ENCODE measurements at regions not wholly inside any gene's neighbourhood (a gene's known extent, or its start where the extent isn't known, plus 50 kb on each side); places are given as distances from the start of the nearest gene placed in this dataset.
A peak's percentile ranks its signal among the peaks of the same experiment; 100 is the strongest.

DNA sequence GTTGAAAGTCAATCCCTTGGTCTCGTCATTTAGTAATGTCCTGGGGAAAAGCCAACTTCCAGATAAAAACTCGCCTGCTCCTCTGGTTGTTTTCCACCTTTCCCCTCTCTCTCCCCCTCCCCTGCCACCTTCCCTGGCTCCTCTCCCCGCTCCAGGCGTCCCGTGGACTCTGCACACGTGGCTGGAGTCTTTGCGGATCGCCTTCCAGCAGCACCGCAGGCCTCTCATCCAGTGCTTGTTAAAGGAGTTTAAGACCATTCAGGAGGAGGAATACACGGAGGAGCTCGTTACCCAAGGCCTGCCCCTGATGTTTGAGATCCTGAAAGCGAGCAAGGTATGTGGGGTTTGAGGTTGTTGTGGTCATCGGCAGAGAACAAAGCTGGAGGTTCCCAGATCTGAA is 65.8 kb upstream of the PWP1 start:
- H3K4me1 Mint-ChIP-seq = no peaks in the 10 kb centered on the region
- TF ChIP-seq CTCF (IDR thresholded peaks at IDR 0.05; ENCODE audit: unreplicated experiment in 3 of 3) = no peak

DNA sequence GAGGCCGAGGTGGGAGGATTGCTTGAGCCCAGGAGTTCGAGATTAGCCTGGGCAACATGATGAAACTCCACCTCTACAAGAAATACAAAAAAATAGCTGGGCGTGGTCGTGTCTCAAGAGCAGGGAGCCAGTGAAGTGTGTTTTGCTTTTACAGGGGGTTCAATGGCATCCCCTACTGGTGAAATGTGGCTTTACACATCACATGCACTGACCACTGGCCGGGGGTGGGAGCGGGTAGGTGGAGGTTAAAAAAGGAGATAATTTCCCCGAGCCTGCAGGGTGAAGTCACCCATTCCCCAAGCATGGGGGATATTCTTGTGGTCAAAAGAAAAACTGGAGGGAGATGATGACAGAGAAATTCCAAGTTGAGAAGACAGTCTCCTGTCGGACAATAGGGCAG is 63.6 kb upstream of the PWP1 start:
- peaks cover 3% of the 10 kb centered on the region for H3K27me3 Mint-ChIP-seq (ENCODE audit: low read depth)
- H3K4me1 Mint-ChIP-seq = no peaks in the 10 kb centered on the region
- peaks cover 10% of the 10 kb centered on the region for H3K36me3 Mint-ChIP-seq (ENCODE audit: low read depth)
- H3K9me3 Mint-ChIP-seq = peaks cover 11% of the 10 kb centered on the region
- no peak overlapping the region for H3K4me3 Mint-ChIP-seq
- H3K27ac Mint-ChIP-seq = no peak overlapping the region
- TF ChIP-seq CTCF (IDR thresholded peaks at IDR 0.05; ENCODE audit: unreplicated experiment in 3 of 3) = peak in 1 of 3 experiments; percentile 33

More for the DNA sequence above, 65.8 kb upstream of the PWP1 start:
- Mint-ChIP-seq H3K9me3 (peaks cover 5% of the 10 kb centered on the region), H3K27me3 (ENCODE audit: low read depth) (peaks cover 3% of the 10 kb centered on the region), H3K36me3 (ENCODE audit: low read depth) (peaks cover 4% of the 10 kb centered on the region), H3K4me3 (no peak overlapping the region), H3K27ac (no peak overlapping the region)

DNA sequence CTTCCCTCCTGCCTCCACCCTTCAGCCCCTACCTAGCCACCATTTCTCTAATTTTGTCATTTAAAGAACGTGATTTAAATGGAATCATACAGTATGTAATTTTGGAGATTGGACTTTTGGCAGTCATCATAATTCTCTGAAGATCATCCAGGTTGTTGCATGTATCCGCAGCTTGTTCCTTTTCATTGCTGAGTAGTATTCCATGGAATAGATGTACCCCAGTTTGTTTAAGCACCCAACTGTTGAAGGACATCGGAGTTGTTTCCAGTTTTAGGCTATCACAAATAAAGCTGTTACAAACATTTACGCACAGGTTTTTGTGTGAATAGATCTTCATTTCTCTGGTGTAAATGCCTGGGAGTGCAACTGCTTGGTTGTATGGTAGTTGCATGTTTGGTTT is 61.1 kb upstream of the PWP1 start:
- H3K9me3 Mint-ChIP-seq = peaks cover 11% of the 10 kb centered on the region
- no peak for TF ChIP-seq CTCF (IDR thresholded peaks at IDR 0.05; ENCODE audit: unreplicated experiment in 3 of 3)
- H3K27me3 Mint-ChIP-seq (ENCODE audit: low read depth) = no peaks in the 10 kb centered on the region
- no peak overlapping the region for H3K27ac Mint-ChIP-seq
- peaks cover 10% of the 10 kb centered on the region for H3K36me3 Mint-ChIP-seq (ENCODE audit: low read depth)
- H3K4me1 Mint-ChIP-seq = no peaks in the 10 kb centered on the region
- no peak overlapping the region for H3K4me3 Mint-ChIP-seq

- peaks cover 10% of the 10 kb centered on the region for H3K36me3 Mint-ChIP-seq (ENCODE audit: low read depth)
- peaks cover 4% of the 10 kb centered on the region for H3K9me3 Mint-ChIP-seq
- no peak overlapping the region for H3K27ac Mint-ChIP-seq
- no peak for TF ChIP-seq CTCF (IDR thresholded peaks at IDR 0.05; ENCODE audit: unreplicated experiment in 3 of 3)
- no peak overlapping the region for H3K4me3 Mint-ChIP-seq
- peaks cover 6% of the 10 kb centered on the region for H3K4me1 Mint-ChIP-seq
- H3K27me3 Mint-ChIP-seq (ENCODE audit: low read depth) = no peaks in the 10 kb centered on the region
These were observed 53.9 kb upstream of the PWP1 start for GRCh38 chr12:107631715-107632114.

- Mint-ChIP-seq H3K27ac (no peak overlapping the region), H3K27me3 (ENCODE audit: low read depth) (no peaks in the 10 kb centered on the region), H3K4me3 (no peak overlapping the region), H3K36me3 (ENCODE audit: low read depth) (peaks cover 10% of the 10 kb centered on the region), H3K9me3 (peaks cover 4% of the 10 kb centered on the region), H3K4me1 (peaks cover 6% of the 10 kb centered on the region)
- TF ChIP-seq CTCF (IDR thresholded peaks at IDR 0.05; ENCODE audit: unreplicated experiment in 3 of 3) = no peak
These were observed 53.4 kb upstream of the PWP1 start for GRCh38 chr12:107632246-107632645.

DNA sequence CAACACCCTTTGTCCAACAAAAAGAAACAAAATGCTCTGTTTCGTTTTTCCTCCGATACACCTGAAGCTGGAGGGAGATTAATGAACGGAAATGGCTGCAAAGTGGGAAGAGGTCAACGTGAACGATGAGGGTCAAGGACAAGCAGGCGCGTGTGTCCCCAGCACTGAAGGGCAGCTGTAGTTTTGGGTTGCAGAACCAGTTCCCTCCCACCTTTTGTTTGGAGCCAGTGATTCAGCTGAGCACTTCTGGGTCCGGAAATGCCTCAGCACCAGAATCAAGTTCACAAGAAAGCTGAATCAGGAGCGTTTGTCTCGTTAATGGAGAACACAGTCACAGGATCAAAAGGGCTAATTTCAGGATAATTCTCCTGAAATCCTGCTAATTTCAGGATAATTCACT is 51.1 kb upstream of the PWP1 start:
- TF ChIP-seq CTCF (IDR thresholded peaks at IDR 0.05; ENCODE audit: unreplicated experiment in 3 of 3) = no peak
- peaks cover 5% of the 10 kb centered on the region for H3K27me3 Mint-ChIP-seq (ENCODE audit: low read depth)
- peaks cover 6% of the 10 kb centered on the region for H3K4me1 Mint-ChIP-seq
- H3K4me3 Mint-ChIP-seq = no peak overlapping the region
- peaks cover 4% of the 10 kb centered on the region for H3K9me3 Mint-ChIP-seq
- peak overlapping the region in 1 of 3 experiments; percentile 14 for H3K27ac Mint-ChIP-seq
- H3K36me3 Mint-ChIP-seq (ENCODE audit: low read depth) = peaks cover 10% of the 10 kb centered on the region
